HCT116 (cell line): ENCODE measurements at regions not wholly inside any gene's neighbourhood (a gene's known extent, or its start where the extent isn't known, plus 50 kb on each side); places are given as distances from the start of the nearest gene placed in this dataset.

ENCODE experiments used
- ATF3 ChIP-seq: IDR thresholded peaks from 2 replicates; pipeline ENCODE4 v1.6.1; 2012
- CBX3 ChIP-seq: IDR thresholded peaks from 2 replicates; pipeline ENCODE4 v1.6.1; 2012; ENCODE audit warnings: low read depth
- CEBPB ChIP-seq: IDR thresholded peaks from 2 replicates; pipeline ENCODE4 v1.6.1; 2012; ENCODE audit warnings: low read depth
- MAX ChIP-seq: IDR thresholded peaks from 2 replicates; pipeline ENCODE4 v1.6.1; 2012
- POLR2A ChIP-seq: IDR thresholded peaks from 2 replicates; pipeline ENCODE4 v1.7.0; 2011; ENCODE audit warnings: borderline replicate concordance; ENCODE audit not compliant: insufficient read depth, insufficient read length; ENCODE audit errors: extremely low read depth
- REST ChIP-seq: IDR thresholded peaks from 2 replicates; pipeline ENCODE4 v1.6.1; 2012; ENCODE audit warnings: low read depth
- TCF7L2 ChIP-seq: IDR thresholded peaks from 2 replicates; pipeline ENCODE4 v1.7.0; 2011; ENCODE audit warnings: borderline replicate concordance, inconsistent platforms; ENCODE audit not compliant: insufficient read depth, insufficient read length; ENCODE audit errors: extremely low read depth
- ZNF274 ChIP-seq: fragments of 200-500 bp; sonication (Bioruptor generic); IDR thresholded peaks from 2 replicates; pipeline ENCODE4 v1.6.1; 2014; ENCODE audit warnings: mild to moderate bottlenecking, low read depth, low read length, inconsistent platforms
- TF ChIP-seq, protein P1 (sequence below), 3 experiments: fragments of 200-600 bp in 1 of 3; sonication (generic) in 1 of 3; IDR thresholded peaks in 2 of 3; conservative IDR thresholded peaks in 1 of 3; 2 replicates each; pipeline ENCODE4 v1.5.1; 2012 to 2017; ENCODE audit warnings: low read depth in 2 of 3, low read length in 2 of 3, antibody characterized with exemption in 1 of 3, borderline replicate concordance in 1 of 3, control low read depth in 1 of 3, mild to moderate bottlenecking in 1 of 3, mixed read lengths in 1 of 3, mixed run types in 1 of 3, moderate library complexity in 1 of 3; ENCODE audit not compliant: insufficient read depth in 1 of 3

GRCh38 chr5:26543987-26544386, 494.4 kb downstream of the CDH9 start:
- TF ChIP-seq MAX (no peak), TCF7L2 (no peak), ZNF274 (no peak), POLR2A (no peak), ATF3 (no peak), REST (no peak), CBX3 (no peak), CEBPB (no peak)
- TF ChIP-seq, protein P1, sequence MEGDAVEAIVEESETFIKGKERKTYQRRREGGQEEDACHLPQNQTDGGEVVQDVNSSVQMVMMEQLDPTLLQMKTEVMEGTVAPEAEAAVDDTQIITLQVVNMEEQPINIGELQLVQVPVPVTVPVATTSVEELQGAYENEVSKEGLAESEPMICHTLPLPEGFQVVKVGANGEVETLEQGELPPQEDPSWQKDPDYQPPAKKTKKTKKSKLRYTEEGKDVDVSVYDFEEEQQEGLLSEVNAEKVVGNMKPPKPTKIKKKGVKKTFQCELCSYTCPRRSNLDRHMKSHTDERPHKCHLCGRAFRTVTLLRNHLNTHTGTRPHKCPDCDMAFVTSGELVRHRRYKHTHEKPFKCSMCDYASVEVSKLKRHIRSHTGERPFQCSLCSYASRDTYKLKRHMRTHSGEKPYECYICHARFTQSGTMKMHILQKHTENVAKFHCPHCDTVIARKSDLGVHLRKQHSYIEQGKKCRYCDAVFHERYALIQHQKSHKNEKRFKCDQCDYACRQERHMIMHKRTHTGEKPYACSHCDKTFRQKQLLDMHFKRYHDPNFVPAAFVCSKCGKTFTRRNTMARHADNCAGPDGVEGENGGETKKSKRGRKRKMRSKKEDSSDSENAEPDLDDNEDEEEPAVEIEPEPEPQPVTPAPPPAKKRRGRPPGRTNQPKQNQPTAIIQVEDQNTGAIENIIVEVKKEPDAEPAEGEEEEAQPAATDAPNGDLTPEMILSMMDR (IDR thresholded peaks at IDR 0.05 in 2 of 3, conservative IDR thresholded peaks at IDR 0.05 in 1 of 3; ENCODE audit: borderline replicate concordance in 1 of 3, insufficient read depth in 1 of 3, low read depth in 2 of 3, low read length in 2 of 3): no peak
